ENCODE measurements at regions not wholly inside any gene's neighbourhood (a gene's known extent, or its start where the extent isn't known, plus 50 kb on each side); places are given as distances from the start of the nearest gene placed in this dataset.
"Not testable (repeated sequence)": the region's sequence is repeated elsewhere in the genome, so short reads cannot be mapped to it uniquely, and the experiment has no call there.

DNA sequence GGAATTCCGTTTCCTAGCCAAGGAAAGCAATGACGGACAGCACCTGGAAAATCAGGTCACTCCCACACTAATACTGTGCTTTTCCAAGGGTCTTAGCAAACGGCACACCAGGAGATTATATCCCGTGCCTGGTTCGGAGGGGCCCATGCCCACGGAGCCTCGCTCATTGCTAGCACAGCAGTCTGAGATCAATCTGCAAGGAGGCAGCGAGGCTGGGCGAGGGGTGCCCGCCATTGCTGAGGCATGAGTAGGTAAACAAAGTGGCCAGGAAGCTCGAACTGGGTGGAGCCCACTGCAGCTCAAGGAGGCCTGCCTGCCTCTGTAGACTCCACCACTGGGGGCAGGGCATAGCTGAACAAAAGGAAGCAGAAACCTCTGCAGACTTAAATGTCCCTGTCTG is 181.1 kb downstream of the SEC23A start:
- TF ChIP-seq NFE2L1 (CRISPR knock-in tag; IDR thresholded peaks at IDR 0.05; ENCODE audit: borderline replicate concordance); ZNF614 (CRISPR knock-in tag; IDR thresholded peaks at IDR 0.05; ENCODE audit: borderline replicate concordance); ELF1 (CRISPR knock-in tag; IDR thresholded peaks at IDR 0.05); MYC (CRISPR knock-in tag; IDR thresholded peaks at IDR 0.05; ENCODE audit: borderline replicate concordance); ZNF644 (CRISPR knock-in tag; IDR thresholded peaks at IDR 0.05; ENCODE audit: low read depth); ZNF292 (CRISPR knock-in tag; IDR thresholded peaks at IDR 0.05; ENCODE audit: borderline replicate concordance, low read depth); ESRRA (CRISPR knock-in tag; IDR thresholded peaks at IDR 0.05; ENCODE audit: low read depth); GTF3A (CRISPR knock-in tag; conservative IDR thresholded peaks at IDR 0.05); ZSCAN20 (CRISPR knock-in tag; IDR thresholded peaks at IDR 0.05; ENCODE audit: borderline replicate concordance): not testable (repeated sequence)
- TF ChIP-seq, protein P1, sequence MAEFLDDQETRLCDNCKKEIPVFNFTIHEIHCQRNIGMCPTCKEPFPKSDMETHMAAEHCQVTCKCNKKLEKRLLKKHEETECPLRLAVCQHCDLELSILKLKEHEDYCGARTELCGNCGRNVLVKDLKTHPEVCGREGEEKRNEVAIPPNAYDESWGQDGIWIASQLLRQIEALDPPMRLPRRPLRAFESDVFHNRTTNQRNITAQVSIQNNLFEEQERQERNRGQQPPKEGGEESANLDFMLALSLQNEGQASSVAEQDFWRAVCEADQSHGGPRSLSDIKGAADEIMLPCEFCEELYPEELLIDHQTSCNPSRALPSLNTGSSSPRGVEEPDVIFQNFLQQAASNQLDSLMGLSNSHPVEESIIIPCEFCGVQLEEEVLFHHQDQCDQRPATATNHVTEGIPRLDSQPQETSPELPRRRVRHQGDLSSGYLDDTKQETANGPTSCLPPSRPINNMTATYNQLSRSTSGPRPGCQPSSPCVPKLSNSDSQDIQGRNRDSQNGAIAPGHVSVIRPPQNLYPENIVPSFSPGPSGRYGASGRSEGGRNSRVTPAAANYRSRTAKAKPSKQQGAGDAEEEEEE (CRISPR knock-in tag; IDR thresholded peaks at IDR 0.05; ENCODE audit: borderline replicate concordance): not testable (repeated sequence)
- TF ChIP-seq, protein P2, sequence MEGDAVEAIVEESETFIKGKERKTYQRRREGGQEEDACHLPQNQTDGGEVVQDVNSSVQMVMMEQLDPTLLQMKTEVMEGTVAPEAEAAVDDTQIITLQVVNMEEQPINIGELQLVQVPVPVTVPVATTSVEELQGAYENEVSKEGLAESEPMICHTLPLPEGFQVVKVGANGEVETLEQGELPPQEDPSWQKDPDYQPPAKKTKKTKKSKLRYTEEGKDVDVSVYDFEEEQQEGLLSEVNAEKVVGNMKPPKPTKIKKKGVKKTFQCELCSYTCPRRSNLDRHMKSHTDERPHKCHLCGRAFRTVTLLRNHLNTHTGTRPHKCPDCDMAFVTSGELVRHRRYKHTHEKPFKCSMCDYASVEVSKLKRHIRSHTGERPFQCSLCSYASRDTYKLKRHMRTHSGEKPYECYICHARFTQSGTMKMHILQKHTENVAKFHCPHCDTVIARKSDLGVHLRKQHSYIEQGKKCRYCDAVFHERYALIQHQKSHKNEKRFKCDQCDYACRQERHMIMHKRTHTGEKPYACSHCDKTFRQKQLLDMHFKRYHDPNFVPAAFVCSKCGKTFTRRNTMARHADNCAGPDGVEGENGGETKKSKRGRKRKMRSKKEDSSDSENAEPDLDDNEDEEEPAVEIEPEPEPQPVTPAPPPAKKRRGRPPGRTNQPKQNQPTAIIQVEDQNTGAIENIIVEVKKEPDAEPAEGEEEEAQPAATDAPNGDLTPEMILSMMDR (CRISPR knock-in tag; IDR thresholded peaks at IDR 0.05): not testable (repeated sequence)
- TF ChIP-seq, protein P3, sequence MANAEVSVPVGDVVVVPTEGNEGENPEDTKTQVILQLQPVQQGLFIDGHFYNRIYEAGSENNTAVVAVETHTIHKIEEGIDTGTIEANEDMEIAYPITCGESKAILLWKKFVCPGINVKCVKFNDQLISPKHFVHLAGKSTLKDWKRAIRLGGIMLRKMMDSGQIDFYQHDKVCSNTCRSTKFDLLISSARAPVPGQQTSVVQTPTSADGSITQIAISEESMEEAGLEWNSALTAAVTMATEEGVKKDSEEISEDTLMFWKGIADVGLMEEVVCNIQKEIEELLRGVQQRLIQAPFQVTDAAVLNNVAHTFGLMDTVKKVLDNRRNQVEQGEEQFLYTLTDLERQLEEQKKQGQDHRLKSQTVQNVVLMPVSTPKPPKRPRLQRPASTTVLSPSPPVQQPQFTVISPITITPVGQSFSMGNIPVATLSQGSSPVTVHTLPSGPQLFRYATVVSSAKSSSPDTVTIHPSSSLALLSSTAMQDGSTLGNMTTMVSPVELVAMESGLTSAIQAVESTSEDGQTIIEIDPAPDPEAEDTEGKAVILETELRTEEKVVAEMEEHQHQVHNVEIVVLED (CRISPR knock-in tag; IDR thresholded peaks at IDR 0.05; ENCODE audit: borderline replicate concordance): not testable (repeated sequence)

Measured in HepG2 (cell line).